H1 (cell line): ENCODE measurements at regions not wholly inside any gene's neighbourhood (a gene's known extent, or its start where the extent isn't known, plus 50 kb on each side); places are given as distances from the start of the nearest gene placed in this dataset.

ENCODE experiments used
- ATF3 ChIP-seq: IDR thresholded peaks from 2 replicates; pipeline ENCODE4 v1.6.1; 2011; ENCODE audit warnings: low read depth, mild to moderate bottlenecking, low read length; ENCODE audit not compliant: insufficient read depth
- POLR2AphosphoS5 ChIP-seq: IDR thresholded peaks from 2 replicates; pipeline ENCODE4 v1.6.1; 2011; ENCODE audit warnings: low read depth, low read length
- SIN3A ChIP-seq, 2 experiments: IDR thresholded peaks in 1 of 2; conservative IDR thresholded peaks in 1 of 2; 2 replicates each; pipeline ENCODE4 v1.6.1; 2011 to 2012; ENCODE audit warnings: low read length in 2 of 2, improper control_type of control experiment in 1 of 2, low read depth in 1 of 2, mild to moderate bottlenecking in 1 of 2
- TCF12 ChIP-seq: IDR thresholded peaks from 2 replicates; pipeline ENCODE4 v1.6.1; 2011; ENCODE audit warnings: low read depth, mild to moderate bottlenecking, low read length
- TF ChIP-seq, protein P1 (sequence below), 3 experiments: IDR thresholded peaks; 1 replicate in 2 of 3; 2 replicates in 1 of 3; pipeline versions ENCODE4 v1.5.1 to v1.6.1; 2011; ENCODE audit warnings: low read length in 3 of 3, mild to moderate bottlenecking in 3 of 3, inconsistent platforms in 2 of 3, low read depth in 1 of 3, moderate library complexity in 1 of 3; ENCODE audit not compliant: insufficient read depth in 1 of 3; ENCODE audit errors: control extremely low read depth in 1 of 3
- TF ChIP-seq, protein P2 (sequence below): IDR thresholded peaks from 2 replicates; pipeline ENCODE4 v1.6.1; 2012; ENCODE audit warnings: low read length, inconsistent platforms
- TF ChIP-seq, protein P3 (sequence below): IDR thresholded peaks from 2 replicates; pipeline ENCODE4 v1.6.1; 2011; ENCODE audit warnings: low read length, improper control_type of control experiment

DNA sequence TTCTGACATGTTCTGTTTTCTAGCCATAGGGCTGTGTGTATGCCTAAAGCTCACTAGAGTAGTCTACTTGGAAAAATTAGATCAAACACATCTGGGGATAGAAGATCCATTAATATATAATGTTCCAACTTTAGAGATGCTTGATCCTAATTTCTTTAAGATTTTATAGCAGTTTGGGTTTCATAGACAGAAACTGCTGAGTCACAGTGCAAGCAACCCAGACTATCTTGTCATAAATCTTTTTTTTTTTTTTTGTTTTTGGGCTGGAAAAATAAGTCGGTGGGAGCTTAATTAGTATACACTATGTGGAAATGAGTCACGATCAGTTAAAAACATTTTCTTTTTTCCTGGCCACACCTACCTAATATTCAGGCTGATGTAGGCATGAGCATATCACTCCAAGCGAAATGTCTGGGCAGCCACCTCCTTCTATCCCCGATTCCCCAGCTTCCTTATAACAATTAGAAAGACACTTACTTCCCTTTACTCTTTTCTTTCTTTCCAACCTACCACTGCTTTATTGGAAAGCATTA lies 58.2 kb upstream of the CASK start:
- TF ChIP-seq SIN3A (conservative IDR thresholded peaks at IDR 0.05 in 1 of 2, IDR thresholded peaks at IDR 0.05 in 1 of 2; ENCODE audit: low read depth in 1 of 2, low read length in 2 of 2) (no peak), ATF3 (no peak), POLR2AphosphoS5 (no peak), TCF12 (no peak)
- TF ChIP-seq, protein P1, sequence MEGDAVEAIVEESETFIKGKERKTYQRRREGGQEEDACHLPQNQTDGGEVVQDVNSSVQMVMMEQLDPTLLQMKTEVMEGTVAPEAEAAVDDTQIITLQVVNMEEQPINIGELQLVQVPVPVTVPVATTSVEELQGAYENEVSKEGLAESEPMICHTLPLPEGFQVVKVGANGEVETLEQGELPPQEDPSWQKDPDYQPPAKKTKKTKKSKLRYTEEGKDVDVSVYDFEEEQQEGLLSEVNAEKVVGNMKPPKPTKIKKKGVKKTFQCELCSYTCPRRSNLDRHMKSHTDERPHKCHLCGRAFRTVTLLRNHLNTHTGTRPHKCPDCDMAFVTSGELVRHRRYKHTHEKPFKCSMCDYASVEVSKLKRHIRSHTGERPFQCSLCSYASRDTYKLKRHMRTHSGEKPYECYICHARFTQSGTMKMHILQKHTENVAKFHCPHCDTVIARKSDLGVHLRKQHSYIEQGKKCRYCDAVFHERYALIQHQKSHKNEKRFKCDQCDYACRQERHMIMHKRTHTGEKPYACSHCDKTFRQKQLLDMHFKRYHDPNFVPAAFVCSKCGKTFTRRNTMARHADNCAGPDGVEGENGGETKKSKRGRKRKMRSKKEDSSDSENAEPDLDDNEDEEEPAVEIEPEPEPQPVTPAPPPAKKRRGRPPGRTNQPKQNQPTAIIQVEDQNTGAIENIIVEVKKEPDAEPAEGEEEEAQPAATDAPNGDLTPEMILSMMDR (IDR thresholded peaks at IDR 0.05; ENCODE audit: control extremely low read depth in 1 of 3, insufficient read depth in 1 of 3, low read depth in 1 of 3, low read length in 3 of 3): no peak
- TF ChIP-seq, protein P2, sequence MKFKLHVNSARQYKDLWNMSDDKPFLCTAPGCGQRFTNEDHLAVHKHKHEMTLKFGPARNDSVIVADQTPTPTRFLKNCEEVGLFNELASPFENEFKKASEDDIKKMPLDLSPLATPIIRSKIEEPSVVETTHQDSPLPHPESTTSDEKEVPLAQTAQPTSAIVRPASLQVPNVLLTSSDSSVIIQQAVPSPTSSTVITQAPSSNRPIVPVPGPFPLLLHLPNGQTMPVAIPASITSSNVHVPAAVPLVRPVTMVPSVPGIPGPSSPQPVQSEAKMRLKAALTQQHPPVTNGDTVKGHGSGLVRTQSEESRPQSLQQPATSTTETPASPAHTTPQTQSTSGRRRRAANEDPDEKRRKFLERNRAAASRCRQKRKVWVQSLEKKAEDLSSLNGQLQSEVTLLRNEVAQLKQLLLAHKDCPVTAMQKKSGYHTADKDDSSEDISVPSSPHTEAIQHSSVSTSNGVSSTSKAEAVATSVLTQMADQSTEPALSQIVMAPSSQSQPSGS: no peak
- TF ChIP-seq, protein P3, sequence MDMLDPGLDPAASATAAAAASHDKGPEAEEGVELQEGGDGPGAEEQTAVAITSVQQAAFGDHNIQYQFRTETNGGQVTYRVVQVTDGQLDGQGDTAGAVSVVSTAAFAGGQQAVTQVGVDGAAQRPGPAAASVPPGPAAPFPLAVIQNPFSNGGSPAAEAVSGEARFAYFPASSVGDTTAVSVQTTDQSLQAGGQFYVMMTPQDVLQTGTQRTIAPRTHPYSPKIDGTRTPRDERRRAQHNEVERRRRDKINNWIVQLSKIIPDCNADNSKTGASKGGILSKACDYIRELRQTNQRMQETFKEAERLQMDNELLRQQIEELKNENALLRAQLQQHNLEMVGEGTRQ: no peak
